Smooth muscle cell (in vitro differentiated cells): ENCODE measurements at regions not wholly inside any gene's neighbourhood (a gene's known extent, or its start where the extent isn't known, plus 50 kb on each side); places are given as distances from the start of the nearest gene placed in this dataset.
"Not testable (repeated sequence)": the region's sequence is repeated elsewhere in the genome, so short reads cannot be mapped to it uniquely, and the experiment has no call there.

Source experiments
- DNase-seq: peaks from one replicate; lab custom pipeline; 2025; ENCODE audit not compliant: unreplicated experiment; lab: John Stamatoyannopoulos, UW
- H2AFZ ChIP-seq: fragments of 200-600 bp; sonication (generic); 2 replicates; pipeline ENCODE4 v1.6.0; 2016; ENCODE audit warnings: antibody characterized with exemption, low read depth, mild to moderate bottlenecking
- H3F3A ChIP-seq: fragments of 200-600 bp; sonication (generic); 2 replicates; pipeline ENCODE4 v1.6.0; 2017; ENCODE audit warnings: antibody characterized with exemption, low read depth
- H3K27ac ChIP-seq: fragments of 200-600 bp; sonication (generic); 2 replicates; pipeline ENCODE4 v1.5.1; 2016; ENCODE audit warnings: low read depth, mild to moderate bottlenecking
- H3K27me3 ChIP-seq: fragments of 200-600 bp; sonication (generic); 2 replicates; pipeline ENCODE4 v1.6.1; 2016; ENCODE audit warnings: low read depth, mild to moderate bottlenecking
- H3K36me3 ChIP-seq: fragments of 200-600 bp; sonication (generic); 2 replicates; pipeline ENCODE4 v1.5.1; 2016; ENCODE audit warnings: low read depth
- H3K4me1 ChIP-seq: fragments of 200-600 bp; sonication (generic); 2 replicates; pipeline ENCODE4 v1.5.1; 2016; ENCODE audit warnings: low read depth
- H3K4me2 ChIP-seq: fragments of 200-600 bp; sonication (generic); 2 replicates; pipeline ENCODE4 v1.6.0; 2016; ENCODE audit warnings: mild to moderate bottlenecking
- H3K4me3 ChIP-seq: fragments of 200-600 bp; sonication (generic); 2 replicates; pipeline ENCODE4 v1.5.1; 2016; ENCODE audit warnings: mild to moderate bottlenecking
- H3K79me2 ChIP-seq: fragments of 200-600 bp; sonication (generic); 2 replicates; pipeline ENCODE4 v1.6.0; 2016; ENCODE audit warnings: low read depth, mild to moderate bottlenecking
- H3K9ac ChIP-seq: fragments of 200-600 bp; sonication (generic); 2 replicates; pipeline ENCODE4 v1.6.0; 2016; ENCODE audit warnings: low read depth
- H3K9me3 ChIP-seq: fragments of 200-600 bp; sonication (generic); replicated peaks from 2 replicates; pipeline ENCODE4 v1.5.1; 2016; ENCODE audit warnings: low read depth
- H4K20me1 ChIP-seq: fragments of 200-600 bp; sonication (generic); 2 replicates; pipeline ENCODE4 v1.6.0; 2016; ENCODE audit warnings: low read depth
- CTCF ChIP-seq: fragments of 200-600 bp; sonication (generic); IDR thresholded peaks from 2 replicates; pipeline ENCODE4 v1.5.1; 2017; ENCODE audit warnings: borderline replicate concordance, mild to moderate bottlenecking, antibody characterized with exemption; ENCODE audit not compliant: insufficient read depth, poor library complexity, severe bottlenecking
- WGBS: methylation state at CpG from one replicate; pipeline ENCODE4 v1.1.7; 2016; ENCODE audit warnings: low lambda C conversion rate; 5-methylcytosine and 5-hydroxymethylcytosine counted together

GRCh38 chr13:83136660-83137059, 745.6 kb downstream of the SLITRK1 start:
- 97% methylated on average over 17 of the region's 17 CpGs for WGBS

GRCh38 chr13:83125791-83126190, 756.5 kb downstream of the SLITRK1 start:
- H3K9me3 ChIP-seq = no peaks in the 10 kb centered on the region
- no peaks in the 10 kb centered on the region for H3K79me2 ChIP-seq
- H3K27me3 ChIP-seq = no peaks in the 10 kb centered on the region
- H3K4me1 ChIP-seq = no peaks in the 10 kb centered on the region
- H3K9ac ChIP-seq = no peak overlapping the region
- no peak overlapping the region for H3K27ac ChIP-seq
- H3K4me3 ChIP-seq = no peak overlapping the region
- no peak for DNase-seq
- 52% methylated on average over 1 of the region's 1 CpG for WGBS
- H4K20me1 ChIP-seq = no peaks in the 10 kb centered on the region
- H2AFZ ChIP-seq = no peak overlapping the region
- H3K4me2 ChIP-seq = no peak overlapping the region
- TF ChIP-seq CTCF = no peak
- no peaks in the 10 kb centered on the region for H3F3A ChIP-seq
- no peaks in the 10 kb centered on the region for H3K36me3 ChIP-seq

More at GRCh38 chr13:83136660-83137059, 745.6 kb downstream of the SLITRK1 start:
- Histone ChIP-seq H3K4me2 (no peak overlapping the region), H3K9ac (no peak overlapping the region), H3F3A (no peaks in the 10 kb centered on the region), H3K9me3 (no peaks in the 10 kb centered on the region), H3K36me3 (no peaks in the 10 kb centered on the region), H2AFZ (no peak overlapping the region), H3K4me1 (no peaks in the 10 kb centered on the region), H3K4me3 (no peak overlapping the region), H3K79me2 (no peaks in the 10 kb centered on the region), H3K27ac (no peak overlapping the region), H4K20me1 (no peaks in the 10 kb centered on the region), H3K27me3 (no peaks in the 10 kb centered on the region)
- no peak for TF ChIP-seq CTCF
- DNase-seq = no peak

GRCh38 chr13:83121896-83122295, 760.4 kb downstream of the SLITRK1 start:
- H3K4me3 ChIP-seq = no peak overlapping the region
- H3K4me2 ChIP-seq = no peak overlapping the region
- peak overlapping the region; percentile 35 for H2AFZ ChIP-seq
- H3K79me2 ChIP-seq = no peaks in the 10 kb centered on the region
- no peaks in the 10 kb centered on the region for H3K27me3 ChIP-seq
- no peak overlapping the region for H3K27ac ChIP-seq
- no peaks in the 10 kb centered on the region for H3K9me3 ChIP-seq
- no peak for DNase-seq
- 55% methylated on average over 4 of the region's 4 CpGs for WGBS
- no peak for TF ChIP-seq CTCF
- no peak overlapping the region for H3K9ac ChIP-seq
- no peaks in the 10 kb centered on the region for H3K36me3 ChIP-seq
- no peaks in the 10 kb centered on the region for H4K20me1 ChIP-seq
- no peaks in the 10 kb centered on the region for H3K4me1 ChIP-seq
- no peaks in the 10 kb centered on the region for H3F3A ChIP-seq

- Histone ChIP-seq H4K20me1 (no peaks in the 10 kb centered on the region), H3K27me3 (no peaks in the 10 kb centered on the region), H3F3A (no peaks in the 10 kb centered on the region), H2AFZ (no peak overlapping the region), H3K27ac (no peak overlapping the region), H3K9ac (no peak overlapping the region), H3K9me3 (no peaks in the 10 kb centered on the region), H3K79me2 (no peaks in the 10 kb centered on the region), H3K4me1 (no peaks in the 10 kb centered on the region), H3K4me3 (no peak overlapping the region), H3K36me3 (no peaks in the 10 kb centered on the region), H3K4me2 (no peak overlapping the region)
- TF ChIP-seq CTCF = no peak
- DNase-seq = no peak
- WGBS = 81% methylated on average over 4 of the region's 4 CpGs
Observed at GRCh38 chr13:83117046-83117445, 765.2 kb downstream of the SLITRK1 start.

- Histone ChIP-seq H3K4me2 (peak overlapping the region; percentile 26), H2AFZ (peak overlapping the region; percentile 59), H3K4me3 (peak overlapping the region; percentile 10)
- H3K9ac ChIP-seq, H3F3A ChIP-seq, DNase-seq, H3K27me3 ChIP-seq, H3K36me3 ChIP-seq, H3K4me1 ChIP-seq, H3K79me2 ChIP-seq, H3K27ac ChIP-seq, H4K20me1 ChIP-seq, H3K9me3 ChIP-seq: not testable (repeated sequence)
- WGBS = 81% methylated on average over 5 of the region's 5 CpGs
Observed at GRCh38 chr13:83101574-83102247, 780.6 kb downstream of the SLITRK1 start.
